HEK293T (cell line): ENCODE measurements at regions not wholly inside any gene's neighbourhood (a gene's known extent, or its start where the extent isn't known, plus 50 kb on each side); places are given as distances from the start of the nearest gene placed in this dataset.

Source experiments
- ARNT ChIP-seq: fragments of 450-650 bp; IDR thresholded peaks from 2 replicates; pipeline ENCODE4 v1.6.1; 2017; ENCODE audit warnings: mild to moderate bottlenecking
- BHLHE40 ChIP-seq: fragments of 450-650 bp; IDR thresholded peaks from 2 replicates; pipeline ENCODE4 v1.6.1; 2016; ENCODE audit warnings: mild to moderate bottlenecking, moderate library complexity, borderline replicate concordance
- ELF4 ChIP-seq: fragments of 450-650 bp; IDR thresholded peaks from 2 replicates; pipeline ENCODE4 v1.6.1; 2017; ENCODE audit warnings: antibody characterized with exemption
- FOXA1 ChIP-seq: fragments of 450-650 bp; IDR thresholded peaks from 2 replicates; pipeline ENCODE4 v1.6.1; 2016; ENCODE audit warnings: mild to moderate bottlenecking
- FOXK2 ChIP-seq: fragments of 450-650 bp; IDR thresholded peaks from 2 replicates; pipeline ENCODE4 v1.6.1; 2016; ENCODE audit warnings: mild to moderate bottlenecking
- FOXM1 ChIP-seq: fragments of 450-650 bp; IDR thresholded peaks from 2 replicates; pipeline ENCODE4 v1.6.1; 2017; ENCODE audit warnings: mild to moderate bottlenecking, borderline replicate concordance
- HDGF ChIP-seq: fragments of 450-650 bp; IDR thresholded peaks from 2 replicates; pipeline ENCODE4 v1.6.1; 2017; ENCODE audit warnings: antibody characterized with exemption, borderline replicate concordance
- L3MBTL2 ChIP-seq: fragments of 450-650 bp; conservative IDR thresholded peaks from 2 replicates; pipeline ENCODE4 v1.6.1; 2016; ENCODE audit warnings: mild to moderate bottlenecking
- PKNOX1 ChIP-seq: fragments of 450-650 bp; IDR thresholded peaks from 2 replicates; pipeline ENCODE4 v1.6.1; 2016
- SP1 ChIP-seq: fragments of 450-650 bp; IDR thresholded peaks from 2 replicates; pipeline ENCODE4 v1.6.1; 2017
- SUZ12 ChIP-seq: fragments of 450-650 bp; IDR thresholded peaks from 2 replicates; pipeline ENCODE4 v1.6.1; 2016; ENCODE audit warnings: mild to moderate bottlenecking
- TARDBP ChIP-seq: fragments of 450-650 bp; IDR thresholded peaks from 2 replicates; pipeline ENCODE4 v1.6.1; 2016
- ZNF384 ChIP-seq: fragments of 450-650 bp; IDR thresholded peaks from 2 replicates; pipeline ENCODE4 v1.6.1; 2016

- TF ChIP-seq ARNT (no peak), PKNOX1 (no peak), FOXM1 (no peak), ZNF384 (no peak), SUZ12 (no peak), L3MBTL2 (no peak), FOXA1 (no peak), TARDBP (no peak), BHLHE40 (no peak), SP1 (no peak), FOXK2 (no peak), ELF4 (no peak), HDGF (no peak)
Measured at GRCh38 chr13:89786531-89786930, 1561.0 kb upstream of the MIR17HG start.
